IPS DF 4.7 (cell line): ENCODE measurements at regions not wholly inside any gene's neighbourhood (a gene's known extent, or its start where the extent isn't known, plus 50 kb on each side); places are given as distances from the start of the nearest gene placed in this dataset.

Source experiments
- DNase-seq: peaks from one replicate; pipeline ENCODE4 v3.0.0-alpha.2; 2013; ENCODE audit warnings: low spot score; ENCODE audit errors: extremely low read depth

DNA sequence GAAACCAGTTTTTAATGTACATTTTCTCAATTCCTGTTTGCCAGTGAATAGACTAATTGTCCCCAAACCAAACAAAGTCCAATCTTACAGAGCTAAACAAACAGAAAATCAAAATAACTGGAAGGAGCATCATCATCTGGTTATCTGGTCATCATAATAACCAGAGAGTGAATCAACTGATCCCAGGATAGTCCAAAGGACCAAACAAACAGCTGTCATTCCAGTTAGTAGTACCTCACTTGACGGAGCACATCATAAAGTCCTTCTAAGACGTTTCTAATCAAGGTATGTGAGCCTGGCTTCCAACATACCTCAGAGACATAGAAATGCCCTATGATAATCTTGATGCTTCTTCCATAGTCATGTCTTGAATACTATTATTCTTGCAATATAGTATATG, 240.5 kb downstream of the LTN1 start:
- no peak for DNase-seq

DNA sequence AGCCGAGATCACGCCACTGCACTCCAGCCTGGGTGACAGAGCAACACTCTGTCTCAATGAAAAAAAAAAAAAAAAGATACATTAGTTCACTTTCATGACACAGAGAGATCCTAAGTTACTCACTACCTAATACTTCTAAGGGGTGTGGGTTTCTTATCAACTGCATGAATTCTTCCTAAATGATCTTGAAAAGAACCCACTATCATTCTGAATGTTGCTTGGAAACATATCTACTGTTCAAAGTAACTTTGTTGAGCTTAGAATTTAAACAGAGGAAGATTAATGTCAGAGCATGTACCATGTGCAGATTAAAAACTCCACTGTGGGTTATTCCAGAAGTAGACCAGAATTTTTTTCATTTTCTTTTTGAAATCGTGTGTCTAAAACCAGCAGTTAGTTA, 241.5 kb downstream of the LTN1 start:
- DNase-seq, result no peak

- no peak for DNase-seq
These were observed 242.1 kb downstream of the LTN1 start for GRCh38 chr21:28750565-28750964.

GRCh38 chr21:28749536-28749935, 243.1 kb downstream of the LTN1 start:
- DNase-seq, result no peak

GRCh38 chr21:28747464-28747863, 245.2 kb downstream of the LTN1 start:
- no peak for DNase-seq

- DNase-seq, result no peak
These were observed 246.5 kb downstream of the LTN1 start for GRCh38 chr21:28746166-28746565.

DNA sequence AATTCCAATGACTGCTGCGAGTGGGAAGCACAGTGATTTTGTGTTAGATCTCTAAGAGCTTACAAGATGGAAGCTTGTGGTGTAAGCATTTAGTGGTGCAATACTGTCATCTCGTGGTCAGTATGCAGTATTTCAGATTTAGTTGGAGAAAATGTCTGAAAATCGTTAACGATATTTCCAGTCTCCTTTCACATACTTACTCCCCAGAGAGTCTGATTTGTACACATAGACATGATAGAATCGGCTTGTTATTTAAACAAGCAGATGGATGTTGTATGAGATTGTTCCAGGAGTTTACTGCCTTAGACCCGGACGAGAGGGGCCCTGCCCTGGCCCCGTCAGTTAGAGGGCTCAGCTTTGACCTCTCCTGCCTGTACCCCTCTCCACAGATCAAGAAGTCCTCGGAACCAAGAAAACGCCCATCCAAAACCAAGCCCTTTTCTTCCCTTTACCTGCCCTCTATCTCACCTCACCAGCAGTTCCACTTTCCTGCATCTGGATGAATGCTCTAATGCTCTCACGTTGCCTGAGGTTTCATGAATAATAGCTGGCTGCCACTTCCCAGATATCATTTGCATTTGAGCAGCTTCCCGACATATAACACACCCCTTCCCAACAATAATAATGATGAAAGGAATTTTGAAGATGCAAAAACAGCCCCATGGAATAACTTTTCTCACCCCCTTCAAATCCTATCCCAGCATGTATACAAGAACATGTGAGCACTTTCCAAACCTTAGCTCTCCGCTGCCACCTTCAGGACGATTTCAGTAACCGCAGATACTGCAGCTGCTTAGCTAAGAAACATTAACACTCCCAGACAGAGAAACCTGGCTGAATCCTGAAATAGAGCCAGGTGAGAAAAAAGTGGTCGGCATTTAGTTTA, 247.3 kb downstream of the LTN1 start:
- DNase-seq, result peak; percentile 66

DNA sequence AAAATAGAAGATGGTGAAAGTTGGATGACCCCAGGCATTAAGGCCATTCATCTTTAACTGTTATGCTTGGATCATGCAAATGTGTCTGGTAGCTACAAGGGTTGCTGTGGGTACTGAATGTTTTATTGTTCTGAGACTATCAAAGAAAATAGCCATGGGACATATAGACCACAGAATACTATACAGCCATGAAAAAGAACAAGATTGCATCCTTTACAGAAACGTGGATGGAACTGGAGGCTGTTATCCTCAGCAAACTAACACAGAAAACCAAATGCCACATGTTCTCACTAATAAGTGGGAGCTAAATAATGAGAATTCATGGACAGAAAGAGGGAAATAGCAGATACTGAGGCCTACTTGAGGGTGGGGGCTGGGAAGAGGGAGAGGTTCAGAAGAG, 249.0 kb downstream of the LTN1 start:
- no peak for DNase-seq

GRCh38 chr21:28742527-28742926, 250.2 kb downstream of the LTN1 start:
- no peak for DNase-seq

- no peak for DNase-seq
These were observed 252.6 kb downstream of the LTN1 start for GRCh38 chr21:28740125-28740524.

DNA sequence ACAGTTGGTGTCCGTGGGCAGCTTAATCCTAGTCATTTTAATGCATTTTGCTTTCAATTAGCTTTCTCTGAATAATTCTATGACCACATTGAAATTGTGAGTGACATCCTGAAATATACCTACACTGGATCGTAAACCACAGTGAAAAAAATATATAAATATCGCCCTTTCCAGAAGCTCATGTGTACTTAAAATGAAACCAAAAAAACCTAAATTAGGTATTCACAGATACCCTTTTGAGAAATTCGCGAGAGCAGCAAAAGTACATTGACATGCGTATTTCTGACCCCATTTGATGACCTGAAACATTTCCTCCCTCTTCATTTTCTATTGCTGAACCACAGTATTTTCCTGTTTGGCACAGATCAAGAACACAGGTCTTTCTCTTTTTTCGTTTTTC, 253.8 kb downstream of the LTN1 start:
- no peak for DNase-seq

DNA sequence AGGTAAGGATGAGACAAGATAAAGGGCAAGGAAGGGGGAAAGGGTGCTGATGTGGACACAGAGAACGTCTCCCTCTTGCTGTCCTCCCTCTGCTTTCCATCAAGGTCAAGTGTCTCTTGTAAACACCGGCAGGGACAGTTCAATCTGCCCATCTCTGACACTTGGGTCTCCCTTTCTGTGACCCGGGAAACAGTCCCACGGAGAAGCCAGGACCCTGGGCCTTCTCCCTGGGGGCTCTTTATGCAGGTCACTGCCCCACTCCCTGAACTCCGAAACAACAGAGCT, 254.3 kb downstream of the LTN1 start:
- DNase-seq, result no peak

- no peak for DNase-seq
These were observed 254.8 kb downstream of the LTN1 start for GRCh38 chr21:28737674-28738419.

GRCh38 chr21:28734522-28735175, 258.0 kb downstream of the LTN1 start:
- DNase-seq, result no peak

DNA sequence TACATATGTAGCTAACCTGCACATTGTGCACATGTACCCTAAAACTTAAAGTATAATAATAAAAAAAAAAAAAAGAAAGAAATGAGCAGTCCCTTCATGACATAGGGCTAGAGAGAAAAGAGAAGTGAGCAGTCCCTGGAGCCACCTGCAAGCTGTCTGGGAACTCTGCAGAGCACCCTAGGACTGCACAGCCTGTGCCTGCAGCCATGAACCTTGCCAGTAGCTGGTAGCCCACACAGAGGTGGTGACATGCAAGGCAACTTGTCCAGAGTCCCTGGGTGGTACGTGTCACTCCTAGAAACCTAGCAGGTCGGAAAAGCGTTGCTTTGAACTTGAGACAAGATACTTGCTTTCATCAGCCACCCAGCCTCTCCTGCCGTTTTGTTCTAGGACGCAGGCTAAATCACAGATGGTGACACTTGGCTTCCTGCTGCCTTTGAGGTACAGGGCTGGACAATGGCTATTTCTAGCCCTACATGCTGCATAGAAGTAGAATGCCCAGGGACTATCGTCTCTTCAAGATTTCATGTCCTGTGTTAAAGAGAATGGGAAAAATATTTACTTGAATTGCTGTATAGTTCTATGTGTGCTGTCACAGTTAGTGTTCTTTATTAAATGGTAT, 260.9 kb downstream of the LTN1 start:
- DNase-seq, result no peak

DNA sequence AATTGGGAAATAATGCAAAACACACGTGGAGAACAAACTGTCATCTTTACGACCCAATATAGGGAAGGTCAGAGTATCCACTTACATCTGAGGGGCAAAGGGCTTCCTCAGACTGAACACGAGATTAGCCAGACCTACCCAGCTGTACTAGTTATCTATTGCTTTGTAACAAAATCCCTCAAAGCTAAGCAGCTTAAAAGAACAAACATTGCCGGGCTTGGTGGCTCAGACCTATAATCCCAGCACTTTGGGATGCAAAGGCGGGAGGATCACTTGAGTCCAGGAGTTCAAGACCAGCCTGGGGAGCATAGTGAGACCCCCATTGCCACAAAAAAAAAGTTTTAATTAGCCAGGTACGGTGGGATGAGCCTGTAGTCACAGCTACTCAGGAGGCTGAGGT, 262.8 kb downstream of the LTN1 start:
- no peak for DNase-seq

- no peak for DNase-seq
These were observed 264.9 kb downstream of the LTN1 start for GRCh38 chr21:28727809-28728208.

GRCh38 chr21:28725396-28725795, 267.3 kb downstream of the LTN1 start:
- no peak for DNase-seq

DNA sequence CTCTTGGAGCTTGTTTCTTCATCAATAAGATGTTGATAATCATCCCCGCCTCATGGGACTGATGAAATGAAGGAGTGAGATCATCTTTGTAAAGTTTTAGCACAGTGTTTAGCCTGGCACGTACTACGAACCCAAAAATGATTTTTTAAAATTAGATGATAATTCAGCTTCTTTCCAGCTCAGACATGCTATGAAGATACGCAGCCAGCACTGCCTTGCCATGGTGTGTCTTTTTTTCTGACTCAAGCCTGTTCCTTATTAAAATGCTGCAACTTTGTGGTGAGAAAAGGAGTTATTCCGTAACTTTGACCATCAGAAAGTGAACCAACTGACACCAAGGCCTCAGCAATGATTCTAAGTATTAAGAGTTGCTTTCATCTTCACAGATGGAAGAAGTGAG, 269.0 kb downstream of the LTN1 start:
- no peak for DNase-seq

- no peak for DNase-seq
These were observed 273.0 kb downstream of the LTN1 start for GRCh38 chr21:28719723-28720122.

DNA sequence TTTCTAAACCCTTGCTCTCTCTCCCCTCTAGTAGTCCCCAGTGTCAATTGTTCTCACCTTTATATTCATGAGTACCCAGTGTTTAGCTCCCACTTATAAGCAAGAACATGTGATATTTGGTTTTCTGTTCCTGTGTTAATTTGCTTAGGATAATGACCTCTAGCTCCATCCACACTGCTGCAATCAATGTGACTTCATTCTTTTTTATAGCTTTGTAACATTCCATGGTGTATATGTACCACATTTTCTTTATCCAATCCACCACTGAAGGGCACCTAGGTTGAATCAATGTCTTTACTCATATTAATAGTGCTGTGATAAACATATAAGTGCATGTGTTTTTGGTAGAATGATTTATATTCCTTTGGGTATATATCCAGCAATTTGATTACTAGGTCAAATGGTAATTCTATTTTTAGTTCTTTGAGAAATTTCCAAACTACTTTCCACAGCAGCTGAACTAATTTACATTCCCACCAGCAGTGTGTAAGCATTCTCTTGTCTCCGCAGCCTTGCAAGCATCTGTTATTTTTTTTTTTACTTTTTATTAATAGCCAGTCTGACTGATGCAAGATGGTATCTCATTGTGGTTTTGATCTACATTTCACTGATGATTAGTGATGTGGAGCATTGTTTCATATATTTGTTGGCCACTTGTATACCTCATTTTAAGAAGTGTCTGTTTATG, 277.8 kb downstream of the LTN1 start:
- DNase-seq, result no peak
